Transverse colon (tissue), 4 donors: ENCODE measurements at regions not wholly inside any gene's neighbourhood (a gene's known extent, or its start where the extent isn't known, plus 50 kb on each side); places are given as distances from the start of the nearest gene placed in this dataset.
A peak's percentile ranks its signal among the peaks of the same experiment; 100 is the strongest.

Source experiments
- DNase-seq: peaks from one replicate; pipeline ENCODE4 v3.0.0-alpha.2; 2019
- H3K27ac ChIP-seq, 4 donors: fragments of 200-600 bp; sonication (generic); 2 replicates each; pipeline ENCODE4 v1.5.1; 2016 to 2018; ENCODE audit warnings: inconsistent platforms in 4 of 4
- H3K27me3 ChIP-seq: fragments of 200-600 bp; sonication (generic); 2 replicates; pipeline ENCODE4 v1.5.1; 2017; ENCODE audit warnings: inconsistent platforms
- H3K36me3 ChIP-seq, 4 donors: fragments of 200-600 bp; sonication (generic); 2 replicates each; pipeline ENCODE4 v1.5.1; 2017 to 2019; ENCODE audit warnings: inconsistent platforms in 4 of 4
- H3K4me1 ChIP-seq, 4 donors: fragments of 200-600 bp; sonication (generic); 2 replicates each; pipeline ENCODE4 v1.5.1; 2017 to 2020; ENCODE audit warnings: inconsistent platforms in 4 of 4
- H3K4me3 ChIP-seq, 4 donors: fragments of 200-600 bp; sonication (generic); 1 replicate in 1 of 4; 2 replicates in 3 of 4; pipeline versions ENCODE4 v1.5.1 to v1.6.1; 2017 to 2019; ENCODE audit warnings: inconsistent platforms in 4 of 4
- H3K9me3 ChIP-seq, 2 donors: fragments of 200-600 bp; sonication (generic); 2 replicates each; pipeline ENCODE4 v1.5.1; 2017 to 2019; ENCODE audit warnings: inconsistent platforms in 2 of 2
- EP300 ChIP-seq: sonication (generic); formaldehyde crosslinking; IDR thresholded peaks from one replicate; pipeline ENCODE4 v1.6.1; 2017; ENCODE audit warnings: antibody characterized with exemption, low read depth
- POLR2A ChIP-seq: fragments of 450-650 bp; IDR thresholded peaks from one replicate; pipeline ENCODE4 v1.6.1; 2016; ENCODE audit warnings: antibody characterized with exemption, mild to moderate bottlenecking, moderate library complexity
- POLR2AphosphoS5 ChIP-seq, 3 donors: sonication (generic); formaldehyde crosslinking; IDR thresholded peaks; one replicate each; pipeline ENCODE4 v1.6.1; 2016; ENCODE audit warnings: antibody characterized with exemption in 3 of 3
- WGBS, 2 donors: methylation state at CpG; one replicate each; pipeline ENCODE4 v1.1.5; 2018; ENCODE audit warnings: low coverage in 1 of 2; 5-methylcytosine and 5-hydroxymethylcytosine counted together
- in situ Hi-C, 4 donors: fragments of 200-750 bp; cut with MboI; loops; one replicate each; pipeline versions ENCODE4 v1.15.0 to v1.15.1; 2017; ENCODE audit warnings: low sequenced_read_pairs in 3 of 4, low pct_ligation_motif_present in 1 of 4, low pct_unique_long_range_greater_than_20kb in 1 of 4
- intact Hi-C: fragments of 100-400 bp; cut with DNase I; formaldehyde crosslinking; loops from one replicate; pipeline ENCODE4 v1.15.1; 2023; ENCODE audit warnings: low total_unique reads
- TF ChIP-seq, protein P1 (sequence below), 5 experiments: fragments of 200-600 bp in 3 of 5; fragments of 450-650 bp in 2 of 5; sonication (generic) in 3 of 5; IDR thresholded peaks; 1 replicate in 2 of 5; 2 replicates in 3 of 5; pipeline ENCODE4 v1.5.1; 2016 to 2017; ENCODE audit warnings: antibody characterized with exemption in 5 of 5, inconsistent platforms in 3 of 5, mild to moderate bottlenecking in 2 of 5, moderate library complexity in 1 of 5

DNA sequence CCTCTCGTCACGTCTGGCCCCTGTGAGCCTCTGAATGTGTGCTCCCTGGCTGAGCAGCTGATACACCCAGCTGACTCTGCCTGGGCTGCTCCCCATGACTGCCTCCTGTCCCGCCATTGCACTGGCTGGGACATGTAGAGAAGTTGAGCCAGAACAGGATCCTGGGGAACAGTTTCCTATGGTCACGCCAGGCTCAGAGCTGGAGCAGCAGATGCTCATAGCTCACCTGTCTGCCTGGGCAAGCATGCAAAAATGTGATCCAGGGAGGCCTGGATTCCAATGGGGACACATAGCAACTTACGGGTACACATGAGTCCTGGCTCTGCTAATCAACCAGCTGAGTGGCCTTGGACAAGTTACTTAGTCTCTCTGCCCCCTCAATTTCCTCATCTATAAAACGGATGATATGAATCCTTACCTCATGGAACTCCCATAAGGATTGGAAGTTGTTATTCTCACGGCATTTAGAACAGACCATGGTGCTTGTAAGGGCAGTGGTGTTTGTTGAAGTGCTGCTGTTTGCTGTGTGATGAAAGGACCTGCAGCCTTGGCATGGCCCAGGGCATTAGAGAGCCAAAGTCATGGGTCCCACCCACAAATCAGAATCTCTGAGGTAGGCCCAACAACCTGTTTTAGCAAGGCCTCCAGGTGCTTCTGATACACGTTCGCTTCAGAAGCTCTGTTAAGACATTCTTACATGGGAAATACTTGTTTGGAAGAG, 150.3 kb upstream of the VANGL1 start:
- Histone ChIP-seq H3K9me3 (no peaks in the 10 kb centered on the region), H3K4me3 (no peak overlapping the region), H3K27me3 (no peaks in the 10 kb centered on the region), H3K36me3 (no peaks in the 10 kb centered on the region), H3K4me1 (no peaks in the 10 kb centered on the region), H3K27ac (no peak overlapping the region)
- WGBS, 2 donors = 85 to 94% methylated on average over 4 to 9 of the region's 9 CpGs
- intact Hi-C loops (no loop called here), in situ Hi-C loops (no loop called here)
- TF ChIP-seq, protein P1, sequence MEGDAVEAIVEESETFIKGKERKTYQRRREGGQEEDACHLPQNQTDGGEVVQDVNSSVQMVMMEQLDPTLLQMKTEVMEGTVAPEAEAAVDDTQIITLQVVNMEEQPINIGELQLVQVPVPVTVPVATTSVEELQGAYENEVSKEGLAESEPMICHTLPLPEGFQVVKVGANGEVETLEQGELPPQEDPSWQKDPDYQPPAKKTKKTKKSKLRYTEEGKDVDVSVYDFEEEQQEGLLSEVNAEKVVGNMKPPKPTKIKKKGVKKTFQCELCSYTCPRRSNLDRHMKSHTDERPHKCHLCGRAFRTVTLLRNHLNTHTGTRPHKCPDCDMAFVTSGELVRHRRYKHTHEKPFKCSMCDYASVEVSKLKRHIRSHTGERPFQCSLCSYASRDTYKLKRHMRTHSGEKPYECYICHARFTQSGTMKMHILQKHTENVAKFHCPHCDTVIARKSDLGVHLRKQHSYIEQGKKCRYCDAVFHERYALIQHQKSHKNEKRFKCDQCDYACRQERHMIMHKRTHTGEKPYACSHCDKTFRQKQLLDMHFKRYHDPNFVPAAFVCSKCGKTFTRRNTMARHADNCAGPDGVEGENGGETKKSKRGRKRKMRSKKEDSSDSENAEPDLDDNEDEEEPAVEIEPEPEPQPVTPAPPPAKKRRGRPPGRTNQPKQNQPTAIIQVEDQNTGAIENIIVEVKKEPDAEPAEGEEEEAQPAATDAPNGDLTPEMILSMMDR (IDR thresholded peaks at IDR 0.05) = no peak
- TF ChIP-seq POLR2A (no peak), EP300 (no peak), POLR2AphosphoS5 (IDR thresholded peaks at IDR 0.05) (no peak)
- no peak for DNase-seq

DNA sequence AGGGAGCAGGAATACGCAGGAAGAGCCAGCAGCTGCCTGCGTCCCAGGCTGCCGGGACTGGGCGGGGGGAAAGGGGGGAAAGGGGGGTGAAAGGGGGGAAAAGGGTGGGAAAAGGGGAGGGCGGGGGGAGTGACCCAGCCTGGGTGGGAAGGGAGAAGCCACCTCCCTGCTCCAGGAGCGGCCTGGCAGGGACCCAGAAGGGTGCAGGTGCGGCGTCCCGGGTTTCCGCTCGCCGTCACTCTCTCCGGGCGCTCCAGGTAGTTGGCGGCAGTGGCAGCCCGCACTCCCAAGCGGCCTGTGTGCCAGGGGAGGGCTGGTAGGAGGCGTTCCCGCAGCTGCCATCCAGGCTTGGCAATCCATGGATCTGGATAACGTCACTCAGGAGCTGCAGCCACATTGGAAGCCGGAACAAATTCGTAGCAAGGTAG, 141.0 kb upstream of the NGF start:
- intact Hi-C loops = loop anchor here (5.0 kb wide), 1 partner anchor 342 kb away; no protein-coding TSS in a partner anchor
- peak; percentile 30 for DNase-seq

DNA sequence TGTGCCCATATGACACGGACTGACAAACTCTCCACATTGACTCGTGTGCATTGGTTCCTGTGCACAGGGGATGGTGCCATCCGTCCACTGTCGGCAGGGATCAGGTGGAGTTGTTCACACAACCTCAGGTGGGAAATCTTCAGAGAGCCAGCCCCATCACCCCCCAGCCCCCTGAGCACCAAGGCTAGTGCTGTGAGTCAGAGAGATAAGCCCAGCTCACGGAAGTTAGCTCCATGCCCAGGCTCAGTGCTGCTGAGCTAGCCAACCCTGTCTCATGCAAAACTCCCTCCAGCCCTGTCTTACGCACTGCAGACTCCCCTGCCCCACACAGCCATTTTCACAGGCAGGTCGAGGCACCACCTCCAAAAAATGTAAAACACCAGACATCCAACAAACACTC, 139.0 kb upstream of the NGF start:
- no peak for DNase-seq
- WGBS, 2 donors = 85% methylated on average over 7 of the region's 7 CpGs; no CpG with 5 or more reads in 1 of the 2 donors

More for the DNA sequence above, 141.0 kb upstream of the NGF start:
- TF ChIP-seq EP300 (no peak), POLR2AphosphoS5 (IDR thresholded peaks at IDR 0.05) (no peak), POLR2A (no peak)
- TF ChIP-seq, protein P1 (IDR thresholded peaks at IDR 0.05) = no peak
- Histone ChIP-seq H3K4me3 (no peak overlapping the region), H3K4me1 (no peaks in the 10 kb centered on the region), H3K36me3 (no peaks in the 10 kb centered on the region), H3K9me3 (no peaks in the 10 kb centered on the region), H3K27ac (no peak overlapping the region), H3K27me3 (no peaks in the 10 kb centered on the region)
- in situ Hi-C loops = no loop called here
- WGBS, 2 donors = 45% methylated on average over 18 of the region's 22 CpGs; no CpG with 5 or more reads in 1 of the 2 donors

DNA sequence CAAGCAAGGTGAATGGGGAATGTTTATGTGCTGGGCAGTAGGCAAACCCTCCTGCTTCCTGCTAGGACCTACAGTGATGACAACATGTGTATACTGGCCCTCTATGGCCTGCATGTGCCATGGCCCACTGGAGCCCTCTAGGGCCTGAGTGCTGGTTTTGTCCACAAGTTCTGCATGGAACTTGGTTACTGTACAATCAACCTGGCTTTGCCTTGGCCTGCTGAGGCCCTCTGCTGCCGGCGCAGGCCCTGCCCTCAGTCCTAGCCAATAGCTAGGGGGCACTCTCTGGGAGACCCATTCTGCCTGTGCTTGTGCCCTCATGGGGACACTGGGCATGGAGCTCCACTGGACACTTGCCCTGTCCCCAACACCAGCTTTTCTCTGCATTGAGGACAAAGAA, 138.6 kb upstream of the NGF start:
- no peaks in the 10 kb centered on the region for H3K36me3 ChIP-seq
- no peak overlapping the region for H3K4me3 ChIP-seq
- H3K9me3 ChIP-seq = no peaks in the 10 kb centered on the region
- intact Hi-C loops (loop anchor here (5.0 kb wide), 1 partner anchor 339 kb away; no protein-coding TSS in a partner anchor), in situ Hi-C loops (no loop called here)
- no peaks in the 10 kb centered on the region for H3K4me1 ChIP-seq
- no peaks in the 10 kb centered on the region for H3K27me3 ChIP-seq
- no CpG with 5 or more reads among the region's 2 CpGs for WGBS, 2 donors
- no peak overlapping the region for H3K27ac ChIP-seq
- no peak for DNase-seq
- TF ChIP-seq POLR2AphosphoS5 (IDR thresholded peaks at IDR 0.05) (no peak), EP300 (no peak), POLR2A (no peak)
- TF ChIP-seq, protein P1 (IDR thresholded peaks at IDR 0.05) = no peak

More for the DNA sequence above, 139.0 kb upstream of the NGF start:
- H3K27me3 ChIP-seq = no peaks in the 10 kb centered on the region
- no peak for TF ChIP-seq POLR2A
- TF ChIP-seq EP300 = no peak
- TF ChIP-seq, protein P1 (IDR thresholded peaks at IDR 0.05) = no peak
- no peak for TF ChIP-seq POLR2AphosphoS5 (IDR thresholded peaks at IDR 0.05)
- no peak overlapping the region for H3K4me3 ChIP-seq
- no peaks in the 10 kb centered on the region for H3K4me1 ChIP-seq
- H3K36me3 ChIP-seq = no peaks in the 10 kb centered on the region
- no peak overlapping the region for H3K27ac ChIP-seq
- H3K9me3 ChIP-seq = no peaks in the 10 kb centered on the region
- intact Hi-C loops (loop anchor here (5.0 kb wide), 1 partner anchor 340 kb away; no protein-coding TSS in a partner anchor), in situ Hi-C loops (no loop called here)
